ENCODE measurements at regions not wholly inside any gene's neighbourhood (a gene's known extent, or its start where the extent isn't known, plus 50 kb on each side); places are given as distances from the start of the nearest gene placed in this dataset.

- Histone ChIP-seq H3K4me1 (ENCODE audit: control insufficient read depth in 4 of 4, insufficient read depth in 4 of 4, low read length in 3 of 4) (no peaks in the 10 kb centered on the region), H3K27me3 (ENCODE audit: control insufficient read depth in 4 of 4, insufficient read depth in 4 of 4, low read length in 3 of 4) (peaks cover 0 to 2% (median 0%) of the 10 kb centered on the region in 4 donors), H3K4me3 (ENCODE audit: low read depth in 1 of 3, low read length in 3 of 3) (no peak overlapping the region), H3K9me3 (ENCODE audit: control insufficient read depth in 4 of 4, low read length in 3 of 4) (no peaks in the 10 kb centered on the region), H3K36me3 (ENCODE audit: control insufficient read depth in 4 of 4, insufficient read depth in 3 of 4, low read depth in 1 of 4, low read length in 3 of 4) (no peaks in the 10 kb centered on the region), H3K9ac (ENCODE audit: low read depth in 1 of 2, low read length in 2 of 2) (no peak overlapping the region), H3K27ac (ENCODE audit: low read depth in 1 of 2, low read length in 2 of 2) (no peak overlapping the region)
- no peak for TF ChIP-seq JUND (IDR thresholded peaks at IDR 0.05)
- TF ChIP-seq SP1 (IDR thresholded peaks at IDR 0.05) = no peak
- TF ChIP-seq EGR1 (IDR thresholded peaks at IDR 0.05; ENCODE audit: low read depth in 2 of 2) = no peak
- no peak for TF ChIP-seq FOXA1 (IDR thresholded peaks at IDR 0.05)
- no peak for TF ChIP-seq REST (IDR thresholded peaks at IDR 0.05)
- TF ChIP-seq ZBTB33 (IDR thresholded peaks at IDR 0.05) = no peak
- no peak for TF ChIP-seq GABPA (IDR thresholded peaks at IDR 0.05 in 1 of 2, conservative IDR thresholded peaks at IDR 0.05 in 1 of 2)
- no peak for TF ChIP-seq MAX (IDR thresholded peaks at IDR 0.05)
- TF ChIP-seq TAF1 (conservative IDR thresholded peaks at IDR 0.05) = no peak
- no peak for TF ChIP-seq ATF3 (IDR thresholded peaks at IDR 0.05)
- no peak for TF ChIP-seq RXRA (IDR thresholded peaks at IDR 0.05)
- no peak for TF ChIP-seq FOXA2 (IDR thresholded peaks at IDR 0.05)
- TF ChIP-seq HNF4G (IDR thresholded peaks at IDR 0.05) = no peak
- TF ChIP-seq NR2F2 (IDR thresholded peaks at IDR 0.05) = no peak
- no peak for TF ChIP-seq YY1 (IDR thresholded peaks at IDR 0.05)
- DNase-seq (ENCODE audit: low spot score) = no peak
- WGBS = 87% methylated on average over 5 of the region's 5 CpGs
Observed at GRCh38 chr19:30131246-30131645, 189.2 kb downstream of the URI1 start.

GRCh38 chr19:30131722-30132291 lies 189.8 kb downstream of the URI1 start:
- no peaks in the 10 kb centered on the region for H3K9me3 ChIP-seq (ENCODE audit: control insufficient read depth in 4 of 4, low read length in 3 of 4)
- H3K36me3 ChIP-seq (ENCODE audit: control insufficient read depth in 4 of 4, insufficient read depth in 3 of 4, low read depth in 1 of 4, low read length in 3 of 4) = no peaks in the 10 kb centered on the region
- no peak for TF ChIP-seq ZBTB33 (IDR thresholded peaks at IDR 0.05)
- TF ChIP-seq GABPA (IDR thresholded peaks at IDR 0.05 in 1 of 2, conservative IDR thresholded peaks at IDR 0.05 in 1 of 2) = no peak
- TF ChIP-seq JUND (IDR thresholded peaks at IDR 0.05) = no peak
- no peak for TF ChIP-seq MAX (IDR thresholded peaks at IDR 0.05)
- TF ChIP-seq NR2F2 (IDR thresholded peaks at IDR 0.05) = no peak
- no peak for TF ChIP-seq CTCF (IDR thresholded peaks at IDR 0.05; ENCODE audit: low read depth, low read length, missing input control)
- TF ChIP-seq FOXA2 (IDR thresholded peaks at IDR 0.05) = no peak
- TF ChIP-seq YY1 (IDR thresholded peaks at IDR 0.05) = no peak
- no peak for TF ChIP-seq SP1 (IDR thresholded peaks at IDR 0.05)
- TF ChIP-seq HNF4G (IDR thresholded peaks at IDR 0.05) = no peak
- TF ChIP-seq RXRA (IDR thresholded peaks at IDR 0.05) = no peak
- no peak for DNase-seq (ENCODE audit: low spot score)
- 89% methylated on average over 8 of the region's 8 CpGs for WGBS
- H3K4me3 ChIP-seq (ENCODE audit: low read depth in 1 of 3, low read length in 3 of 3) = no peak overlapping the region
- no peak overlapping the region for H3K9ac ChIP-seq (ENCODE audit: low read depth in 1 of 2, low read length in 2 of 2)
- no peak overlapping the region for H3K27ac ChIP-seq (ENCODE audit: low read depth in 1 of 2, low read length in 2 of 2)
- peaks cover 0 to 2% (median 0%) of the 10 kb centered on the region in 4 donors for H3K27me3 ChIP-seq (ENCODE audit: control insufficient read depth in 4 of 4, insufficient read depth in 4 of 4, low read length in 3 of 4)
- H3K4me1 ChIP-seq (ENCODE audit: control insufficient read depth in 4 of 4, insufficient read depth in 4 of 4, low read length in 3 of 4) = no peaks in the 10 kb centered on the region

Measured in liver (tissue), 8 donors.